AG04450 (cell line): ENCODE measurements at regions not wholly inside any gene's neighbourhood (a gene's known extent, or its start where the extent isn't known, plus 50 kb on each side); places are given as distances from the start of the nearest gene placed in this dataset.

Experiments
- CTCF ChIA-PET: fragments of 300-600, 350-600 bp; formaldehyde crosslinking; extraction: SDS; loops from one replicate; lab custom pipeline; 2022; ENCODE audit warnings: antibody characterized with exemption, inconsistent platforms; lab: Charles Lee
- POLR2A ChIA-PET: fragments of 350-600 bp; formaldehyde crosslinking; extraction: SDS; loops from one replicate; lab custom pipeline; 2021; ENCODE audit warnings: antibody characterized with exemption, inconsistent platforms; lab: Yijun Ruan, JAX
- DNase-seq: peaks from one replicate; pipeline ENCODE4 v3.0.0-alpha.2; 2011; ENCODE audit warnings: low read depth, low spot score
- H3K27ac ChIP-seq: one replicate; pipeline ENCODE4 v1.5.1; 2012; ENCODE audit warnings: low read depth, low read length, control low read depth
- H3K27me3 ChIP-seq: one replicate; pipeline ENCODE4 v1.6.0; 2012; ENCODE audit warnings: low read length; ENCODE audit not compliant: control insufficient read depth, insufficient read depth
- H3K4me3 ChIP-seq: 2 replicates; pipeline ENCODE4 v1.5.1; 2011; ENCODE audit warnings: mild to moderate bottlenecking, low read depth, low read length, control low read depth
- H3K9me3 ChIP-seq: 2 replicates; pipeline ENCODE4 v1.5.1; 2012; ENCODE audit warnings: low read length; ENCODE audit not compliant: control insufficient read depth, insufficient read depth
- TF ChIP-seq, protein P1 (sequence below): IDR thresholded peaks from 2 replicates; pipeline ENCODE4 v1.5.1; 2011; ENCODE audit warnings: low read depth, low read length, control low read depth, inconsistent platforms

DNA sequence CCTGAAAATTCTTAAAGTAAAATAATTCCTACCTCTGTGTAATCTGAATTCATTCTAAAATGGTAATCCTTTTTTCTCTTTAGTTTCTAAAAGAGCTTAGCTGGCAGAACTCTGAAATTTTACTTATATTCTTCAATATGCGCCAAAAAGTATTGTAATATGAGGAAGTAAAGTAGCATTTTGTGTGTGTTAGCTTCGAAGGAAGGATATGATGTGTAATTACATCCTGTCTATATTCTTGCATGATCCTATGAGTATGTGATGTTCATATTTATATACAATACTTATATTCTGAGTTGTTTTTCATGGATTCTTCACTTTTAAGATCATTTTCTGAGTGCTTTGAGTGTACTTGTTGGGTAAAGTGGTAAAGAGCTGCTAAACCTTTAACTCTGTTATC is 402.9 kb upstream of the PKDCC start:
- TF ChIP-seq, protein P1, sequence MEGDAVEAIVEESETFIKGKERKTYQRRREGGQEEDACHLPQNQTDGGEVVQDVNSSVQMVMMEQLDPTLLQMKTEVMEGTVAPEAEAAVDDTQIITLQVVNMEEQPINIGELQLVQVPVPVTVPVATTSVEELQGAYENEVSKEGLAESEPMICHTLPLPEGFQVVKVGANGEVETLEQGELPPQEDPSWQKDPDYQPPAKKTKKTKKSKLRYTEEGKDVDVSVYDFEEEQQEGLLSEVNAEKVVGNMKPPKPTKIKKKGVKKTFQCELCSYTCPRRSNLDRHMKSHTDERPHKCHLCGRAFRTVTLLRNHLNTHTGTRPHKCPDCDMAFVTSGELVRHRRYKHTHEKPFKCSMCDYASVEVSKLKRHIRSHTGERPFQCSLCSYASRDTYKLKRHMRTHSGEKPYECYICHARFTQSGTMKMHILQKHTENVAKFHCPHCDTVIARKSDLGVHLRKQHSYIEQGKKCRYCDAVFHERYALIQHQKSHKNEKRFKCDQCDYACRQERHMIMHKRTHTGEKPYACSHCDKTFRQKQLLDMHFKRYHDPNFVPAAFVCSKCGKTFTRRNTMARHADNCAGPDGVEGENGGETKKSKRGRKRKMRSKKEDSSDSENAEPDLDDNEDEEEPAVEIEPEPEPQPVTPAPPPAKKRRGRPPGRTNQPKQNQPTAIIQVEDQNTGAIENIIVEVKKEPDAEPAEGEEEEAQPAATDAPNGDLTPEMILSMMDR: no peak
- no peaks in the 10 kb centered on the region for H3K9me3 ChIP-seq
- DNase-seq: no peak
- POLR2A ChIA-PET: no interaction called here
- no peak overlapping the region for H3K4me3 ChIP-seq
- H3K27ac ChIP-seq: no peak overlapping the region
- CTCF ChIA-PET: no interaction called here
- H3K27me3 ChIP-seq: no peaks in the 10 kb centered on the region

DNA sequence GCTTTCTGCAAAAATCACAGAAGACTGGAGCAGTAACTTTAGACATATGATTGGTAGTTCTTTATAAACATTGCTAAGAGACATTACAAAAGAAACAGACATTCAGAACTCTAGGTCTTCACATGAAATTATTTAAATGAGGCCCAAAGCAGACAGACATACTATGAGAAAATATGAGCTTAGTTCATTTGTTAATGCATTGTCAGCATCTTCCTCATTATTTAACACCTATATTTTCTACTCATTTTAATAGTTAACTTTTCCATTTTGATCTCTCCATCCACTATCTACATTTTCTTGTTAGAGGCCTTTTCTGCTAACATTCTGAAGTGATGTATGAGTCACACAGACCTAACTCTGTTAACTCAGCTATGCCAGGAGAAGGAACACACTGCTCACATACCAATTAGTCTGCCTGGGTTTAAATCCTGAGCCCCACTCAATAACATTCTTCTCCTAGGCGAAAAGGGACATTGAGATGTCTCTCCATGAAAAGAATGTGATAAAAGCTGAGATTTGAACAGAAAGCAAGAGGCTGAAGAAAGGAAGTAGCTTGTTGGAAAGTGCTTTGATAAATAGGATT is 400.3 kb upstream of the PKDCC start:
- ChIA-PET CTCF (interaction anchor here (1.4 kb wide), 1 partner anchor 24 kb away, joined by 3 read pairs; no protein-coding TSS in a partner anchor), POLR2A (no interaction called here)
- DNase-seq: no peak
- TF ChIP-seq, protein P1: no peak
- no peaks in the 10 kb centered on the region for H3K9me3 ChIP-seq
- no peaks in the 10 kb centered on the region for H3K27me3 ChIP-seq
- no peak overlapping the region for H3K27ac ChIP-seq
- no peak overlapping the region for H3K4me3 ChIP-seq

DNA sequence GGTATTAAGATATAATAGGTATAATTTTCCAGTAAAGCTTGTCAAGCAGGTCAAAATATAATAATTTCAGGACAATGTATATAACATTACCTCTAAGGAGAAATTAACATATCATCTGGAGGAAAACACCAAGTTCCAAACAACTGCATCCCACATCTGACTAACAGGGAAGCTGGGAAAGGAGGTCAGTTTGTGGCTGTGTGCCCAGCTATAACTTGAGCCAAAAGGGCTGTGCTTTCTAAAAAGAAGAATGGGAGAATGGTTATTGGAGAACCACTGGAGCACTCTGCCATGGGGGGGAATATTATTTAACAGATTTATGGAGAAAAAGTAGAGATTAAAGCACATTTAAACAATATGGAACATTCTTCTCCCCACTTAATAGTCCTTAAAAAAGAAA is 390.6 kb upstream of the PKDCC start:
- TF ChIP-seq, protein P1: no peak

DNA sequence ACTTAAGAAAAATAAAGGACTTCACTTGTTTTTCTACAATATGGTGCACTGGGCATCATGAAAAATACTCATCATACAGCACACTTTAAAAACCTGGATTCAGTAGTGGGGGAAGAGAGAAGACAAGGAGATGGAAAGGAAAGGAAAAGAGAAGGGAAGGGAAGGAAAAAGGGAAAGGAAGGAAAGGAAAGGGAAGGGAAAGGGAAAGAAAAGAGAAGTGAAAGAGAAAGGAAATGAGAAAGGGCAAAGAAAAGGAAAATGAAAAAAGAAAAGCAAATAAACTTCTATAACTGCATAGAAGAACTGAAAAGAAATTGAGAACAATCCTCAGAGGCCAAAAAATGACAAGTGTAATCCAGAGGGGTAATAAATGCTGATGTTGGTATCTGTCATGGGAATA is 388.1 kb upstream of the PKDCC start:
- TF ChIP-seq, protein P1: no peak
- no peak overlapping the region for H3K4me3 ChIP-seq
- H3K9me3 ChIP-seq: no peaks in the 10 kb centered on the region
- POLR2A ChIA-PET: no interaction called here
- no peak overlapping the region for H3K27ac ChIP-seq
- H3K27me3 ChIP-seq: no peaks in the 10 kb centered on the region
- no peak for DNase-seq
- CTCF ChIA-PET: no interaction called here

More for the DNA sequence above, 390.6 kb upstream of the PKDCC start:
- POLR2A ChIA-PET: no interaction called here
- H3K27ac ChIP-seq: no peak overlapping the region
- no peaks in the 10 kb centered on the region for H3K27me3 ChIP-seq
- no peak overlapping the region for H3K4me3 ChIP-seq
- DNase-seq: no peak
- H3K9me3 ChIP-seq: no peaks in the 10 kb centered on the region
- CTCF ChIA-PET: no interaction called here

DNA sequence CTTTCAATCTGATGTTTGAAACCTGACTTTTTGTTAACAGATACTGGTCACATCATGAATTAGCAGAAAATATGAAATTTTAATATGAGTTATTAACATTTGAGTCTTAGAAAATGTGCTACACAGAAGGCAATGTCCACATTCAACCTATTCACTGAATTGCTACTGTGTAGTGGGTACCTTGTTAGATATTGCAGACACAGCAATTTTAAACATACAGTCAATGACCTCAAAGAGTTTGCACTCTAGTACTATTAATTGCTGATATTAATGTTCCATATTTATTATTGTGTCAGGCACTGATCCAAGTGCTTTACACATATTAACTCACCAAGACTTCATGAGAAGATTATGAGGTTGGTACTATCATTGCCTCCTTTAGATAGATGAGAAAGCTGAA is 385.4 kb upstream of the PKDCC start:
- TF ChIP-seq, protein P1: no peak
- ChIA-PET CTCF (no interaction called here), POLR2A (no interaction called here)
- no peak for DNase-seq
- Histone ChIP-seq H3K4me3 (no peak overlapping the region), H3K9me3 (no peaks in the 10 kb centered on the region), H3K27ac (no peak overlapping the region), H3K27me3 (no peaks in the 10 kb centered on the region)
